ENCODE measurements at regions not wholly inside any gene's neighbourhood (a gene's known extent, or its start where the extent isn't known, plus 50 kb on each side); places are given as distances from the start of the nearest gene placed in this dataset.

DNA sequence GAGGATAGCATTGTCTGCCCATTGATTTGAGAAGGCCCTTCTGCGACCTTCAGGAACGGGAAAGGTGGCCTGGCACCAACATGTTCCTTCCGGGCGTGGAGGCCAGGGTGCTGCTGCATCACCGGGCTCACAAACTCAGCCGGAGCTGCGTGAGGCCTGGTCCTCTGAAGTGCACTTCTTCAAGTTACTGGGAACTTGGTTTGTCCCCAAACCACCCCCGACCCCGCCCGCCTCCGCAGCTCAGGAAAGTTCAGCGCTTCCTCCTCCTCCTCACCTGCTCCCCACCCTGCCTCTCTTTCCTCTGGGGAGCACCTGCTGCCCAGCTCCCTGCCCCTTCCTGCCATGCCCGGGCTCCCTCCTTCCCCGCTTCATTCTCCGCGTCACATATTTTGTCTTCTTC, 116.0 kb upstream of the LRPAP1 start:
- Histone ChIP-seq H3K4me1 (peaks cover 15% of the 10 kb centered on the region), H3K36me3 (no peaks in the 10 kb centered on the region), H3K27me3 (no peaks in the 10 kb centered on the region), H3K9me3 (no peaks in the 10 kb centered on the region), H3K27ac (no peak overlapping the region), H3K4me3 (no peak overlapping the region)
- intact Hi-C loops (cut with DNase I) = no loop called here
- DNase-seq (ENCODE audit: extremely low spot score in 2 of 2) = no peak
- TF ChIP-seq POLR2A (IDR thresholded peaks at IDR 0.05) (no peak), POLR2AphosphoS5 (IDR thresholded peaks at IDR 0.05; ENCODE audit: insufficient read depth in 1 of 2, low read depth in 1 of 2) (no peak)
- TF ChIP-seq, protein P1, sequence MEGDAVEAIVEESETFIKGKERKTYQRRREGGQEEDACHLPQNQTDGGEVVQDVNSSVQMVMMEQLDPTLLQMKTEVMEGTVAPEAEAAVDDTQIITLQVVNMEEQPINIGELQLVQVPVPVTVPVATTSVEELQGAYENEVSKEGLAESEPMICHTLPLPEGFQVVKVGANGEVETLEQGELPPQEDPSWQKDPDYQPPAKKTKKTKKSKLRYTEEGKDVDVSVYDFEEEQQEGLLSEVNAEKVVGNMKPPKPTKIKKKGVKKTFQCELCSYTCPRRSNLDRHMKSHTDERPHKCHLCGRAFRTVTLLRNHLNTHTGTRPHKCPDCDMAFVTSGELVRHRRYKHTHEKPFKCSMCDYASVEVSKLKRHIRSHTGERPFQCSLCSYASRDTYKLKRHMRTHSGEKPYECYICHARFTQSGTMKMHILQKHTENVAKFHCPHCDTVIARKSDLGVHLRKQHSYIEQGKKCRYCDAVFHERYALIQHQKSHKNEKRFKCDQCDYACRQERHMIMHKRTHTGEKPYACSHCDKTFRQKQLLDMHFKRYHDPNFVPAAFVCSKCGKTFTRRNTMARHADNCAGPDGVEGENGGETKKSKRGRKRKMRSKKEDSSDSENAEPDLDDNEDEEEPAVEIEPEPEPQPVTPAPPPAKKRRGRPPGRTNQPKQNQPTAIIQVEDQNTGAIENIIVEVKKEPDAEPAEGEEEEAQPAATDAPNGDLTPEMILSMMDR (IDR thresholded peaks at IDR 0.05) = no peak

DNA sequence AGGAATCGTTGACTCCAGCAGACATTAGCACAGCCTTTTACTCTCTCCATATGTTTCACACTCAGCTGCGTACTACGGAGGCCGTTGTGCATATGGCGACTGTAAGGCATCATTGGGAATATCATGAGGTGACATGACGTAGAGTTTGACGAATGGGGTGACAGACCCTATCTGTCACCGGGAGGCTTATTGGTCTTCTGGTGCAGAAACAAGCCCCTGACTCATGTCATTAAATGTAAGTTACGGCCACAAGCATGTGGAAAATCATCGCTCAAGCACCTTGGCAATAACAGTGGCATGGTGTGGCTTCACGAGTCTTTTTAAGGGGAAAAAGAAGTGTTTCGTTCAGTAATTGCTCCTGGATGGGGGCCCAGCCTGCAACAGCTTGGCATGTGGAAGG, 115.2 kb upstream of the LRPAP1 start:
- no peaks in the 10 kb centered on the region for H3K27me3 ChIP-seq
- DNase-seq (ENCODE audit: extremely low spot score in 2 of 2) = no peak
- peaks cover 15% of the 10 kb centered on the region for H3K4me1 ChIP-seq
- intact Hi-C loops (cut with DNase I) = no loop called here
- TF ChIP-seq, protein P1 (IDR thresholded peaks at IDR 0.05) = no peak
- TF ChIP-seq POLR2AphosphoS5 (IDR thresholded peaks at IDR 0.05; ENCODE audit: insufficient read depth in 1 of 2, low read depth in 1 of 2) (no peak), POLR2A (IDR thresholded peaks at IDR 0.05) (no peak)
- no peak overlapping the region for H3K4me3 ChIP-seq
- H3K27ac ChIP-seq = no peak overlapping the region
- no peaks in the 10 kb centered on the region for H3K9me3 ChIP-seq
- H3K36me3 ChIP-seq = no peaks in the 10 kb centered on the region

DNA sequence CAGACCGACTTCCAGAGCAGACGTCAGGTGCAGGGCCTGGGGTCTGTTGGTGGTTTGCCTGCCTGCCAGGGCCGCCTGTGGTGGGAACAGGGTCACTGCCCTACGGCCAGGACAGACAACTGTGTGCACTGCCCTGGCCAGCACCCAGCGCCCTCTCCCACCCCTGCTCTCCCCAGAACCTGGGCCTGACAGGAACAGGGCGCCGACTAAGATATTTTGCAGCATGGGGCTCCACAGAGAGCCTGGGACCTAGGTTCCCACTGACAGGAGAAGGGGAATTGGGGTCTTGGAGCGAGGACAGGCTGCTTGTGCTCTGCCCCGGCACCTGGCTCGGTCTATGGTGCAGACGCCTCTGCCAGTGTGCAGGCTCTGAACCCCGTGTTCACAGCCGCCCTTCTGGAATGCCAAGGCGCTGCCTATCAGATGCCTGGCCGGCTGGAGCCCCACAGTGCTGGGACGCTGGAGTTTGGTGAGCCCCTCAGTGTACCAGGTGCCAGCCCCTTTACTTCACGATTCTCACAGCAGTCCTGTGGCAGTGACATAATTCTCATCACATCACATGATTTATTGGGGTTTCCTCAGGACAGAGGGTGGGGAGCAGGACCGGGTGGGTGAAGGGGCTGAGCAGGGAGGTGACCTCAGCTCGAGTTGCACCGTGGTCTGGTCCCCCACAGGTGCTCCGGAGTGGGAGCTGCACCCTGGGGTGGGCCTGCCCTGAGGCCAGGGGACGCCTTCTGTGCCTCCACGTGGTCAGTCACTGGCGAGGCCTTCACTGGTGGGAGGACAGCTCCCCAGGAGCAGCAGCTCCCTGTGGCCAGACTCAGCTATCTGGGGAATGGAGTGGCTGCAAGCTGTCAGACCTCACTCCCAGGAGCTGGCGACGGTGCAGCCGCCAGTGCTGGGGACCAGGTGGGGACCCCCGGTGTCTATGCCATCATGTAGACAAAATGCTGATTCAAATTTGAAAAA, 113.8 kb upstream of the LRPAP1 start:
- Histone ChIP-seq H3K36me3 (no peaks in the 10 kb centered on the region), H3K4me3 (no peak overlapping the region), H3K4me1 (peaks cover 15% of the 10 kb centered on the region), H3K9me3 (no peaks in the 10 kb centered on the region), H3K27ac (peak overlapping the region; percentile 72), H3K27me3 (no peaks in the 10 kb centered on the region)
- TF ChIP-seq, protein P1 (IDR thresholded peaks at IDR 0.05) = no peak
- TF ChIP-seq POLR2AphosphoS5 (IDR thresholded peaks at IDR 0.05; ENCODE audit: insufficient read depth in 1 of 2, low read depth in 1 of 2) = no peak
- no peak for TF ChIP-seq POLR2A (IDR thresholded peaks at IDR 0.05)
- intact Hi-C loops (cut with DNase I) = no loop called here
- DNase-seq (ENCODE audit: extremely low spot score in 2 of 2) = no peak

DNA sequence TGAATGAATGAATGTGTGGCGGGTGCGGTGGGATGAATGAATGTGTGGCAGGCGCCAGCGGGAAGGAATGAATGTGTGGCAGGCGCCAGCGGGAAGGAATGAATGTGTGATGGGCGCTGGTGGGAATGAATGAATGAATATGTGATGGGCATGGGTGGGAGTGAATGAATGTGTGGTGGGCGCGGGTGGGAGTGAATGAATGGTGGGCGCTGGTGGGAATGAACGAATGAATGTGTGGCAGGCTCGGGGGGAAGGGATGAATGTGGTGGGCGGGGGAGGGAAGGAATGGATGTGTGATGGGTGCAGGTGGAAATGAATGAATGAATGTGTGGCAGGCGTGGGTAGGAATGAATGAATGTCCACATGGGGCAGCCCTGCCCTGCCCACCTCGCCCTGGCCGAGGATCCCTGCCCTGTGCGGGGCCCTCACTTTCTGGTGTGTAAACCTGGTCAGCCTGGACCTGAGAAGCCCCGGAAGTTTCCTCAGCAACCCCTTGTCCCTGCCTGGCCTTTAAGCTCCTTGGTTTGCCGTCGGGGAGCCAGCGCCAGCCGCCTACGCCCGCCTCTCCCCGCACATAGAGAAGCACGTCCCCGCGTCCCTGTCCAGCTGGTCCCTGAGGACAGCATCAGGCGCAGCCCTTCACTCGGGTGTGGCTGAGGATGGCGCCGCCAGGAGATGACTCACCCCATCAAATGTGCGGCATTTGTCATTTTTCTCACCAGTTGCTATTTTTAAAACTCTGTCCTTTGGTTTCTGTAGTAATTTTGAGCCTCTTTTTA, 112.8 kb upstream of the LRPAP1 start:
- peak overlapping the region; percentile 72 for H3K27ac ChIP-seq
- no peak overlapping the region for H3K4me3 ChIP-seq
- peaks cover 22% of the 10 kb centered on the region for H3K4me1 ChIP-seq
- no peaks in the 10 kb centered on the region for H3K27me3 ChIP-seq
- no peaks in the 10 kb centered on the region for H3K9me3 ChIP-seq
- intact Hi-C loops (cut with DNase I) = loop anchor here (5.0 kb wide), 1 partner anchor 62 kb away; no protein-coding TSS in a partner anchor
- H3K36me3 ChIP-seq = no peaks in the 10 kb centered on the region
- TF ChIP-seq POLR2AphosphoS5 (IDR thresholded peaks at IDR 0.05; ENCODE audit: insufficient read depth in 1 of 2, low read depth in 1 of 2) (peak; percentile 15 to 58), POLR2A (IDR thresholded peaks at IDR 0.05) (no peak)
- no peak for DNase-seq (ENCODE audit: extremely low spot score in 2 of 2)
